MV-4-11 (cell line): ENCODE measurements at regions not wholly inside any gene's neighbourhood (a gene's known extent, or its start where the extent isn't known, plus 50 kb on each side); places are given as distances from the start of the nearest gene placed in this dataset.

Experiments
- DNase-seq: peaks from one replicate; lab custom pipeline; 2025; lab: John Stamatoyannopoulos, UW

- no peak for DNase-seq
Observed at GRCh38 chr18:46295416-46295815, 191.2 kb downstream of the HAUS1 start.

- DNase-seq: no peak
Observed at GRCh38 chr18:46296656-46297055, 192.5 kb downstream of the HAUS1 start.

- no peak for DNase-seq
Observed at GRCh38 chr18:46297124-46297523, 192.9 kb downstream of the HAUS1 start.

GRCh38 chr18:46297621-46298020 is 193.4 kb downstream of the HAUS1 start:
- peak; percentile 88 for DNase-seq

- no peak for DNase-seq
Observed at GRCh38 chr18:46298511-46298910, 194.3 kb downstream of the HAUS1 start.

GRCh38 chr18:46299465-46300008 is 195.4 kb downstream of the HAUS1 start:
- DNase-seq: no peak

- no peak for DNase-seq
Observed at GRCh38 chr18:46301081-46301480, 196.9 kb downstream of the HAUS1 start.

- no peak for DNase-seq
Observed at GRCh38 chr18:46301571-46301970, 197.4 kb downstream of the HAUS1 start.

GRCh38 chr18:46302528-46303485 is 198.6 kb downstream of the HAUS1 start:
- no peak for DNase-seq

GRCh38 chr18:46310258-46310657 is 206.1 kb downstream of the HAUS1 start:
- no peak for DNase-seq

- no peak for DNase-seq
Observed at GRCh38 chr18:46310675-46311345, 206.6 kb downstream of the HAUS1 start.

- no peak for DNase-seq
Observed at GRCh38 chr18:46311491-46311890, 207.3 kb downstream of the HAUS1 start.

- no peak for DNase-seq
Observed at GRCh38 chr18:46312221-46312620, 208.0 kb downstream of the HAUS1 start.

GRCh38 chr18:46313521-46313920 is 209.3 kb downstream of the HAUS1 start:
- DNase-seq: no peak

GRCh38 chr18:46314011-46314410 is 209.8 kb downstream of the HAUS1 start:
- DNase-seq: no peak

GRCh38 chr18:46315161-46315560 is 211.0 kb downstream of the HAUS1 start:
- DNase-seq: no peak

GRCh38 chr18:46318356-46318755 is 214.2 kb downstream of the HAUS1 start:
- DNase-seq: no peak

GRCh38 chr18:46319783-46320182 is 215.6 kb downstream of the HAUS1 start:
- DNase-seq: no peak

- no peak for DNase-seq
Observed at GRCh38 chr18:46320297-46320696, 216.1 kb downstream of the HAUS1 start.

- no peak for DNase-seq
Observed at GRCh38 chr18:46320928-46321711, 216.9 kb downstream of the HAUS1 start.

GRCh38 chr18:46321955-46322354 is 217.8 kb downstream of the HAUS1 start:
- DNase-seq: no peak

- no peak for DNase-seq
Observed at GRCh38 chr18:46322411-46322891, 218.3 kb downstream of the HAUS1 start.
